Germinal center (tissue), 1 donor: ENCODE measurements at regions not wholly inside any gene's neighbourhood (a gene's known extent, or its start where the extent isn't known, plus 50 kb on each side); places are given as distances from the start of the nearest gene placed in this dataset.

Experiments
- DNase-seq: peaks from one replicate; pipeline ENCODE4 v3.0.0; 2012; ENCODE audit warnings: mixed read lengths, low spot score

DNA sequence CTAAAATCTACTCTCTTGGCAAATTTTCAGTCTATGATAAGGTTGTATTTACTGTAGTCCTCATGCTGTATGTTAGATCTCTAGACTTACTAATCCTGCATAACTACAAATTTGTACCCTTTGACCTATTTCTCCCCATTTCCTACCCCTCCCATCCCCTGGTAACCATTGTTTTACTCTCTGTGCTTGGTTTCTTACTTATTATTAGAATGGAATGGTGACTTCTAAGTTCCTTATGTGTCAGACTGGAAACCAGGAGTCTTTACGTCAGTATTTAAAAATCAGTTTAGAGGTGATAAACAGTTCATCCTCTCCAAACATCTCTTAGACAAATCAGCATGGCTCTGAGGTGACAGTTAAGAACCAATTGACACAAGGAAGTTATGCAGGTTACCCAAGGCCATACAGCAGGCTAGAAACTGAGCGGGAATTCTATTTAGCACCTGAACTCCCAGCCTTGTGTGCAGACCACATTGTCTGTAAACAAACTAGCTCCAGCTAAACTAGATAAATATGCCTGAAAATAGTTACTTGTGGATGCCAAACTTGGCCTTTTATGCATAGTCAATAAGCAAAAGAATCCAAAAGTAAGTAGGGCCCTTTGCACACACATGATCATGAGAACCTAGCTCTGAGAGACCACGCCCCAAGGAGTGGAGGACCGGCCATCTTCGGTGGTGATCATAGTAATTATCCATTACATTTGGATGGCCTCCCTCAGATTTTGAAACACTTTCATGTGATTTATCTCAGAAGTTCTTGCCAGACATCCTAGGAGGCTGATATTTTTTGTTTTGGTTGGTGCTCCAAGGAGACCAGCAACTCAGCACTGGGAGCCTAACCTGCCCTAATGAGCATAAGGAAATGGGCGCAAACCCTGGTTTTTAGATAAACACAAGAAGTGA, 72.3 kb upstream of the BOC start:
- DNase-seq: no peak

DNA sequence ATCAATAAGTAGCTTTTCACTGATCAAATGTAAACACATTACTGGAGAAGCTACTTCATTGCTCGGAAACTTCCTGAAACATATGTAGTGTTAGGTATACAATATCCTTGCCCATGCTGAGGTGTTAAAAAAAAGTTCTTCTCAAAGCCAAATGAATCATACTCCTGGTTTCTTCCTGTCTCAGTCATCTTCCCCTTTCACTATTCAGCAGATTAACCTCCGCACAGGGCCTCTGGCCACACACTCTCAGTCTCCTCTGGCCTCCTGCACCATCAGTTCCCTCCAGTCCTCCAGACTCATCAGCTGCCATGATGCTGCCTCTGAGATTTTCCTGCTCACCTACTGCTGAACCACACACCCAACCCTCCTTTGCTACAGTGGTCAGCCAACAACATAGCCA, 70.5 kb upstream of the BOC start:
- no peak for DNase-seq

DNA sequence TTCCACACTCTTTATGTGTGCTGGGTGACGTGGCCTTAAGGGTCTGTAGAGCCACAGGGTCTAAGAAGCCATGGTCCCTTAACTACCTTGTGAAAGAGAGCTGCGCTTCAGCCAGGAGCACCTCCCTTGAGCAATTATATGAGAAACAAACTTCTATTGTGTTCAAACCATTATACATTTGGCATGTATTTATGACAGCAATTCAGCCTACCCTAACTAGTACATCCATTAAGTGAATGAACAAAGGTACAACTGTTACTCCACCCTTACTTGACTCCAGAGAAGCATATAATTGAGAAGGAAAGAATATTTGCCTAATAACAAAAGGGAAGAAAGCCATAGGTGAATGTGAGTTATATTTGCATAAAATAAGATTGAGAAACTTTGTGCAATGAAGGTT, 69.8 kb upstream of the BOC start:
- DNase-seq: no peak

DNA sequence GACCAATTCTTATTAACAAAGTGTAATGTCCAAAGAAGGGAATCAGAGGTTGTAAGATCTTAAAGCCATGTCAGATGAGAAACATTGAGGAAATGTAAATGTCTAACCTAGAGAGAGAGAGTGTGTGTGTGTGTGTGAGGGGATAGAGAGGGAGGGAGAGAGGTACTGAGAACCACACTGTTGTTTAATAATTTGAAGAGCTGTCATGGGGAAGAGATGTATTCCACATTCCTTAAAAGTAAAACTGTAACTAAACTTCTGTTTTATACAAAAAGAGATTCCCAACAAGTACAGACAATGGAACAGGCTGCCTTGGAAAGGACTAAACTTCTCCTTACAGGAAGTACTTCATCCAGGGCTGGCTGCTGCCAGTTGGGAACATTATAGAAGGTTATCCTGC, 68.9 kb upstream of the BOC start:
- no peak for DNase-seq

DNA sequence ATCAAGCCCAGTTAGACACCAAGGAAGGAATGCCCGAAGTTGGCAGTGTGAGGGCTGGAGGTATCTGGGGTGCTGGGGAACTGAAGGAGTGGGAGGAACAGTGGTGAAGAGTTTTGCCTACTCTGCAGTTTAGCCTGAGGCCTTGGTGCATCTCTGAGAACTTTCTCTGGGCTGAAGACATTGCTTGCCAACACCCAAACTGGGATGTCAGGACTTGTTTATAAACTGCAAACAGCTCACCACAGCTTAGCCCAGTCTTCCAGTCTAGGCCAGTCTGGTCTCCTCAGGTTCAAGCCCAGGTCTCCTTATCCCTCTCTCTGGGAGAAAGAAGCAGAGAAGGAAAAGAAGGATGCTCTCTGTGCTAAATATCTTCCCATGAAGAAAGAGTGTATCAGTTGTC, 68.0 kb upstream of the BOC start:
- DNase-seq: no peak

DNA sequence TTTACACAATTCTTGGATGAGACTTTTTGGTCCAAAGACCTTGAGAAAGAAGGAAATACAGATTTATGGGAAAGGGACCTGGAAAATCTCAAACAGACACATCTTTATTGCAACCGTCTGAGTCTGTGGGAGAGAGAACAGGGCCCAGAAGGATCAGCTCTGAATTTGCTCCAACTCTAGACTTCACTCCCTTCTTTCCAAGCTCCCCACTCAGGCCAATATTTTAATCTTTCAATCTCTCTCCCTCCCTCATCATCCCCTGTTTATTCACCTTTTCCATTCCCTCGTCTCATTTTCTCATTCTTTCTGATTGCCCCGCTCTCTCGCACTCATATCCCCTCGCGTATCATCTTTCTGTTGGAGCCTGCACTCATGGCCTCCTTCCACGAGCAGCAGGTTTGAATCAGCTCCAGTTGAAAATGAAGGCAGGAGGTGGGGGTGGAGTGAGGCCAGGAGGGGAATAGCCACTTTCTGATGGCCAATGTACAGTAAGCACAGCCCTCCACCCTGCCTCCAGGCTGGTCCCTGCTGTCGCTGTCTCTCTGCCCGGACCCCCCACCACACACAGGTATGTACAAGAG, 63.6 kb upstream of the BOC start:
- DNase-seq: no peak

DNA sequence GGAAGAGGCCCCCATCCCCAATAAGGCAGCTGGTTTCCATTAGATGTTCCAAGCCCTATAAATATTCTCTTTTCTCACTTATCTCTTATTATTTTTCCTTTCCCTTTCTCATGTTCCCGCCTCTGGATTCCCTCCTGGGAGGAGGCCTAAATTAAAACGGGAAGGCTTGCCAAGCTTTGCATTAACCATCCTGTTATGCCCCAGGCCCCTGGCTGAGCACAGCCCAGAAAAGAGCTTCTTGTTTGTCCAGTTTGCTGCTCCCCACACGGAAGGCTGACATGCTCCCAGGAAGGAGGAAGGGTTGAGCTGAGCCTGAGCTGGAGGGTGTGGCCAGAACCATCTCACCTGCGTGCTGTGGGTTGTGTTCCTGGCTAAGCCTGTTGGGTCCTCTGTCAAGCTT, 63.1 kb upstream of the BOC start:
- no peak for DNase-seq

DNA sequence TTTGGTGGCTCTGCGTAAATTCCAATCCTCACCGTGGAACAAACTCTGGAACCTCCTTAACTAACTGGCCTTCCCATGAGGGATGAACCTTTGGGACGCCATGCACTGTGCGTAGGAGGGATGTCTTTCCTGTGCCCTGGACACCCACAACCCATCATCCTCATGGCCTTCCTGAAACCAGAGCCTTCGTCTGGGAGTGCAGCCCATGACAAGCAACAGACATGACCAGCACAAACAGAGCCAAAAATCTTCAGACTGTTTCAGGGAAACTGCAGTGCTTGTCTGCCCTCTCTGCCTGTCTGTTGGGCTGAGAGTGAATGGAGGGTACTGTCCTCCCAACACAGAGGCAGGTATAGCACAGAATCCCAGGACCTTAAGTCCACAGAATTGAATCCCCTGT, 61.1 kb upstream of the BOC start:
- DNase-seq: no peak

DNA sequence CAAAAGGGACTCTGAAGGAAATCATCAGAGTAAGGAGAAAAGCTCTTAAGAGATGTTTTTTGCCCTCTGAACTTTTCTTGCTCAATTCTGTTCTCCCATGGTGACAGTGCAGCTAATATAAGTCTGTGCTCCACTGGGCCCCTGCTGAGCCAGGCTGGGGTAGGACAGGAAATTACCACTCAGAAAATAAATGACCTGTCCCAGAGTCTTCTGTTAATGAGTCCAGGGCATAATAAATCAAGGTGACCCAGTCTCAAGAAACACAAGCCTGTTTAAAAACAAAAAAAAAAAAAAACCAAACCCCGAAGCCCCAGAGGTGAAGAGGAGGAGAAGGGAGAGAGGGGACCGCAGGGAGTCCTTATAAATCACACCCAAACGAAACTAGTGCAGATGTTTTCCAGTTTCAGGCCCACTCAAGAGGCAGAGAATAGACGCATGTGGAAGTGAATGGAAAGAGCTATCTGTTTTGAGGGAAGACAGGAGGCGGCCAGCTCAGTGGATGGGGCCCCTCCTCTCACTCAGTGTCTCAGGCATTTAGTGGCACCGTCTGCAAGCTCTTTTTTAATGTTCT, 59.8 kb upstream of the BOC start:
- no peak for DNase-seq

DNA sequence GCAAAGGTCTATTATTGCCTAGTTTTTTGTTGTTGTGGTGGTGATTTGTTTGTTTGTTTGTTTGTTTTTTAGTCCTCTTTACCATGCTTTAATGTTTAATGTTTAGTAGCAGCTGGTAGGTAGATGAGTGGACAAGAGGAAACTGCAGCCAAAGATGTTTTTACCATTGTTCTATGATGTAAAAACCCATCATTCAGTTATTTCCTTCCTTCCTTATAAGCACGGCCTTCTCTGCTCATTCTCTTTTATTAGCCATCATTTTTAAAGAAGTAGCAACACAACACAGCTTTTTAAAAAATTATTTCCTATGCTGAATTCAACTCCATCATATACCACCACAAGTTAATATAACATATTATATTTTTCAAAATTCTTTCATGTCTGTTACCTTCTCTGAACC, 58.5 kb upstream of the BOC start:
- DNase-seq: no peak

DNA sequence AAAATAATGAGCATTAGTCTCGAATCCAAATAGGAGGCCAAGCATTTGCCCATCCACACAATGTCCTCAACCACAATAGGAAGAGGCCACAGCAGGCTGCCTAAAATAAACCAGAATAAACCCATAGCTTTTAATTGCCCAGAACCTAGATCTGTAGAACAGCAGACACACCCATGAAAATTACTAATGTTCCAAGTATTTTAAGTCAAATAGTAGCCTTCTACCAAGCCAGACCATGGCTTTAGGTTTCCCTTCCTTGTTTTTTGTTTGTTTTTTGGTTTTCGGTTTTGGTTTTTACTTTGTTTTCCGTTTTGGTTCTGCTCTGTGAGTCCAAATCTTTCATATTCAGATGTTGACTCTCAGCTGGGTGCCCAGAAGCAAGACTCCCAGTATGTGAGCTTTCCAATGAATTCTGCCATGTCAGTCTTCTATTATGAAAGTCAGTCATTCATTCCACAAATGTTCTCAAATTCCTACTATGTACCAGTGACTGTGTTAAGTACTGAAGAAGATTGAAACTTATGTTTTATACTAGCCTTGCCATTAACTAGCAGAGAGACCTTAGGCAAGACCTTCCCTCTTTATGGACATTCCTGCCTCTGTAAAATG, 57.8 kb upstream of the BOC start:
- no peak for DNase-seq

DNA sequence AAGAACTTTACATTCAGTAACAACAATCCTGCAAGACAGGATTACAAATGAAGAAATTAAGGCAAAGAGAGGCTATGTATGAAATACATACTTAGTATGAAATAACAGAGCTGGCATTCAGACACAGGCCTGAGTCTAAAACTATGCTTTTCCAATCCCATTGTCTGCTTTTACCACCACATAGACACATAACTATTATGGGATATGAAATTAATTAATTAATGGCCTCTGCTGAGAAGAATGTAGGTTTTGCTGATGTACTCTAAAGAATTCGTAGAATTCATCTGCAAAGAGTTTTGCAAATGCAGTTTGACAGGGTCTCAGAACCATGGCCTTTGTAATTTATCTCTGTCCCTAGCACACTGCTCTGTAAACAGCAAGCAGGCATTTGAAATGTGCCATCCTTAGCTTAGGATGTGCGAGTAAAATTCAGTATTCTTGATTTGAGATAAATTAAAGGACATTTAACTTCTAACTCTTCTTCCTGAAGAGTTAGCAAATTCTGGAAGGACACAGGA, 54.5 kb upstream of the BOC start:
- DNase-seq: no peak

DNA sequence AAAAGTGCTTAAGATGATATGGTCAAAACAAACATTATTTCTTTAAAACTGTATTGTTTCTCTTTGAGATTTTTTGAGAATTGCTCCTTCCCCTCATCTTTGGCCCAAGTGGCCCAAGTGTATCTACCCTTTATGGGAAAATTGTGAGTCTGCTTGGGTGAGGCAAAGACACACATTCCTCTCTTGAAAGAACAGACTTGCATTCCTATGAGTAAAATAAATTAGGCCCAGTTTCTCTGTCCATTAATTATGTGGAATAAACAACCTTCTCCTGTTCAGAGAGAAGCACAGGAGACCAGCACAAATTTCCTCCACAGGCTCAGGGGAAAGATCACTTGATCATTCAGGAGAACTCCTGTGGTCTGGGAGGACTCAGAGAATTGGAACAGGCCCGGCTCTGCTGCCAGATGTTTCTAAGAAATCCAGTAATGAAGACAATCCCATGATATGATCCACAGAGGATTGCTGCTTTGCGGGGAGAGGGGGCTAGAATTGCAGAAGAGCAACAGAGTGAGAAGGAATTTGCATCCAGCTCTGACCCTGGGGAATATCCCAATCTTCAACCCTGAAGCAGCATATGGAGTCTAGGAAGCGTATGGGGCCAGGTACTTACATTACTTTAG, 53.8 kb upstream of the BOC start:
- no peak for DNase-seq

DNA sequence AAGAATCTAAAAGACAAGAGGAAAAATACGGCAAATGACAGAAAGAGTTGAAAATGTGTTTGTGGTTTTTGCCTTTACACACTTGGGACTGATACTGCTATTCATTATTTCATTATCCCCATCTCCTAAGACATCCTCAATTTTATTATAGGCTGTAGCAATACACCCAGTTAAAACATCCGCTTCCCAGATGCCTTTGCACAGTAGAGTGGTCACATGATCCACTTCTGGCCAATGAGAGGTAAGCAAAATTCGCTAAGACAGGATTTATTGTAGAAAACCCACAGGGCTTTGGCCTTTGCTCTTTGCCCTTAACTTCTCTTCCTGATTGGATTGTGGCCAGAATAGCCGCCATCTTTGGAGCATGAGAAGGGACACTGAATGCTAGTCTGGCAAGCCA, 53.2 kb upstream of the BOC start:
- no peak for DNase-seq
